CD14-positive monocyte (primary cell): ENCODE measurements at regions not wholly inside any gene's neighbourhood (a gene's known extent, or its start where the extent isn't known, plus 50 kb on each side); places are given as distances from the start of the nearest gene placed in this dataset.
A peak's percentile ranks its signal among the peaks of the same experiment; 100 is the strongest.

Source experiments
- DNase-seq, 3 donors: peaks; one replicate each; pipeline ENCODE4 v3.0.0-alpha.2; 2011 to 2022
- H2AFZ ChIP-seq: 2 replicates; pipeline ENCODE4 v1.6.0; 2012; ENCODE audit warnings: mild to moderate bottlenecking, low read depth, low read length, inconsistent platforms; ENCODE audit not compliant: insufficient read depth, poor library complexity, severe bottlenecking
- H3K27ac ChIP-seq, 2 donors: 1 replicate in 1 of 2; 2 replicates in 1 of 2; pipeline ENCODE4 v1.5.1; 2012 to 2013; ENCODE audit warnings: low read length in 2 of 2, control low read depth in 1 of 2, inconsistent platforms in 1 of 2, low read depth in 1 of 2, mild to moderate bottlenecking in 1 of 2
- H3K27me3 ChIP-seq, 2 donors: one replicate each; pipeline versions ENCODE4 v1.6.0 to v1.6.1; 2011 to 2013; ENCODE audit warnings: low read length in 2 of 2; ENCODE audit not compliant: control insufficient read depth in 2 of 2, insufficient read depth in 2 of 2
- H3K36me3 ChIP-seq, 2 donors: replicated peaks in 1 of 2; 1 replicate in 1 of 2; 2 replicates in 1 of 2; pipeline versions ENCODE4 v1.5.1 to v1.6.1; 2012 to 2013; ENCODE audit warnings: low read length in 2 of 2, control low read depth in 1 of 2, inconsistent platforms in 1 of 2, mild to moderate bottlenecking in 1 of 2; ENCODE audit not compliant: insufficient read depth in 2 of 2, control insufficient read depth in 1 of 2
- H3K4me1 ChIP-seq, 2 donors: 1 replicate in 1 of 2; 2 replicates in 1 of 2; pipeline versions ENCODE4 v1.5.1 to v1.6.1; 2012 to 2013; ENCODE audit warnings: low read length in 2 of 2, control low read depth in 1 of 2, inconsistent platforms in 1 of 2, mild to moderate bottlenecking in 1 of 2, moderate library complexity in 1 of 2; ENCODE audit not compliant: insufficient read depth in 2 of 2, control insufficient read depth in 1 of 2
- H3K4me2 ChIP-seq: replicated peaks from 2 replicates; pipeline ENCODE3; 2012; ENCODE audit warnings: low read length, moderate library complexity, mild to moderate bottlenecking; ENCODE audit not compliant: poor library complexity, severe bottlenecking; ENCODE audit errors: extremely low read depth
- H3K4me3 ChIP-seq, 3 experiments: fragments of 200-600 bp in 1 of 3; sonication (generic) in 1 of 3; replicated peaks in 1 of 3; 1 replicate in 2 of 3; 2 replicates in 1 of 3; pipeline ENCODE4 v1.5.1; 2011 to 2013; ENCODE audit warnings: low read length in 3 of 3, mild to moderate bottlenecking in 3 of 3, control low read depth in 2 of 3, low read depth in 2 of 3, inconsistent platforms in 1 of 3, moderate library complexity in 1 of 3
- H3K79me2 ChIP-seq: 2 replicates; pipeline ENCODE4 v1.6.0; 2012; ENCODE audit warnings: mild to moderate bottlenecking, control low read depth, inconsistent platforms, low read length, moderate library complexity; ENCODE audit not compliant: insufficient read depth
- H3K9ac ChIP-seq: 2 replicates; pipeline ENCODE4 v1.6.0; 2017; ENCODE audit warnings: low read length, mild to moderate bottlenecking; ENCODE audit not compliant: insufficient read depth, poor library complexity, severe bottlenecking
- H3K9me3 ChIP-seq, 2 donors: replicated peaks in 1 of 2; 1 replicate in 1 of 2; 2 replicates in 1 of 2; pipeline versions ENCODE4 v1.5.1 to v1.6.1; 2012 to 2013; ENCODE audit warnings: low read length in 2 of 2, control low read depth in 1 of 2; ENCODE audit not compliant: control insufficient read depth in 1 of 2, insufficient read depth in 1 of 2
- H4K20me1 ChIP-seq: 2 replicates; pipeline ENCODE4 v1.6.0; 2012; ENCODE audit warnings: mild to moderate bottlenecking, low read length, control low read depth, moderate library complexity; ENCODE audit not compliant: insufficient read depth
- H3K27ac Mint-ChIP-seq, 7 donors: one replicate each; pipeline ENCODE4 v1.8.0; 2020; ENCODE audit warnings: mild to moderate bottlenecking in 7 of 7, mixed read lengths in 7 of 7, moderate library complexity in 6 of 7, inconsistent platforms in 2 of 7
- H3K27me3 Mint-ChIP-seq, 3 donors: one replicate each; pipeline ENCODE4 v1.8.0; 2021 to 2022; ENCODE audit warnings: low read depth in 3 of 3, mild to moderate bottlenecking in 3 of 3, mixed read lengths in 3 of 3, moderate library complexity in 3 of 3, inconsistent platforms in 1 of 3
- H3K36me3 Mint-ChIP-seq, 2 donors: one replicate each; pipeline ENCODE4 v1.8.0; 2020; ENCODE audit warnings: mixed read lengths in 2 of 2, inconsistent platforms in 1 of 2, mild to moderate bottlenecking in 1 of 2
- H3K4me1 Mint-ChIP-seq: one replicate; pipeline ENCODE4 v1.8.0; 2020; ENCODE audit warnings: mild to moderate bottlenecking, mixed read lengths
- H3K4me3 Mint-ChIP-seq, 2 donors: one replicate each; pipeline ENCODE4 v1.8.0; 2020; ENCODE audit warnings: mild to moderate bottlenecking in 2 of 2, mixed read lengths in 2 of 2, moderate library complexity in 1 of 2
- H3K9me3 Mint-ChIP-seq, 7 donors: one replicate each; pipeline ENCODE4 v1.8.0; 2020 to 2022; ENCODE audit warnings: mixed read lengths in 7 of 7, mild to moderate bottlenecking in 6 of 7, moderate library complexity in 6 of 7, inconsistent platforms in 2 of 7
- WGBS: methylation state at CpG from one replicate; pipeline ENCODE4 v1.1.5; 2013; ENCODE audit warnings: missing lambda C conversion rate; ENCODE audit not compliant: insufficient coverage; 5-methylcytosine and 5-hydroxymethylcytosine counted together
- intact Hi-C, 2 donors: fragments of 100-400 bp; cut with micrococcal nuclease; formaldehyde crosslinking; loops; one replicate each; pipeline versions ENCODE4 v1.15.0 to v1.15.1; 2023
- TF ChIP-seq, protein P1 (sequence below): fragments of 200-600 bp; IDR thresholded peaks from one replicate; pipeline ENCODE4 v1.8.0; 2022; ENCODE audit warnings: antibody characterized with exemption, mild to moderate bottlenecking

DNA sequence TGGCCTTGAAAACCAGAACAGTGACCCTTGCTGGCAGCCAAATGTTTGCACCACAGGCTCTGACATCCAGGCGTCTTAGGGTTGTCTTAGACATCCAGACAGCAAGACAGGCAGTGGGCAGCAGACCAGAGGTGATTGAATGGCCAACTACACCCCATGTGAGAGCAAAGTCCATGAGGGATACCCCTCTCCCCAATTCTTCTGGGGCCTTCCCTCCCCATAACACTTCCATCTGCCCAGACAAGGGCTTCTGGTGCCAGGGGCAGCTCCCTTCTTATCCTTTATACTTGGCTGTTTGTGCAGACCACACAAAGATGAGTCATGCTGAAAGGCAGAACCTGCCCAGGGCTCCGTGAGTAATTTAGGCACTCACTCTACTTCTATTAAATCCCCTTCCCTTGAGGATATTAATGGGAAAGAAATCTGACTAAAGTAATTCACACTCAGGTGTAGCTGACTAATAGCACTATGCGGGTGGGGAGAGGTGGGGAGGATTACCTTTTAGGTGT lies 257.9 kb downstream of the UACA start:
- no peaks in the 10 kb centered on the region for H3K36me3 ChIP-seq
- peaks cover 71 to 75% of the 10 kb centered on the region in 2 donors for H3K4me1 ChIP-seq
- intact Hi-C loops = loop anchor here (5.0 to 10.0 kb wide), 6 partner anchors 43 to 788 kb away; partner anchors contain the start of gene TLE3 (in 2 of the 2)
- Mint-ChIP-seq H3K27me3 (peaks cover 3 to 19% (median 12%) of the 10 kb centered on the region in 3 donors), H3K9me3 (peaks cover 3 to 18% (median 12%) of the 10 kb centered on the region in 7 donors), H3K4me3 (peak overlapping the region; percentile 21 to 48), H3K27ac (peak overlapping the region; percentile 62 to 96 (median 92)), H3K4me1 (peaks cover 79% of the 10 kb centered on the region), H3K36me3 (peaks cover 16 to 17% of the 10 kb centered on the region in 2 donors)
- DNase-seq = peak; percentile 76 to 89 (median 85)
- H3K4me3 ChIP-seq = peak overlapping the region in 1 of 3 experiments; percentile 47
- no peaks in the 10 kb centered on the region for H3K79me2 ChIP-seq
- peak overlapping the region; percentile 55 for H3K9ac ChIP-seq
- peaks cover 0 to under 1% of the 10 kb centered on the region in 2 donors for H3K27me3 ChIP-seq
- peak overlapping the region; percentile 50 to 73 for H3K27ac ChIP-seq
- peaks cover 7 to 9% of the 10 kb centered on the region in 2 donors for H3K9me3 ChIP-seq
- peak overlapping the region; percentile 55 for H3K4me2 ChIP-seq
- TF ChIP-seq, protein P1, sequence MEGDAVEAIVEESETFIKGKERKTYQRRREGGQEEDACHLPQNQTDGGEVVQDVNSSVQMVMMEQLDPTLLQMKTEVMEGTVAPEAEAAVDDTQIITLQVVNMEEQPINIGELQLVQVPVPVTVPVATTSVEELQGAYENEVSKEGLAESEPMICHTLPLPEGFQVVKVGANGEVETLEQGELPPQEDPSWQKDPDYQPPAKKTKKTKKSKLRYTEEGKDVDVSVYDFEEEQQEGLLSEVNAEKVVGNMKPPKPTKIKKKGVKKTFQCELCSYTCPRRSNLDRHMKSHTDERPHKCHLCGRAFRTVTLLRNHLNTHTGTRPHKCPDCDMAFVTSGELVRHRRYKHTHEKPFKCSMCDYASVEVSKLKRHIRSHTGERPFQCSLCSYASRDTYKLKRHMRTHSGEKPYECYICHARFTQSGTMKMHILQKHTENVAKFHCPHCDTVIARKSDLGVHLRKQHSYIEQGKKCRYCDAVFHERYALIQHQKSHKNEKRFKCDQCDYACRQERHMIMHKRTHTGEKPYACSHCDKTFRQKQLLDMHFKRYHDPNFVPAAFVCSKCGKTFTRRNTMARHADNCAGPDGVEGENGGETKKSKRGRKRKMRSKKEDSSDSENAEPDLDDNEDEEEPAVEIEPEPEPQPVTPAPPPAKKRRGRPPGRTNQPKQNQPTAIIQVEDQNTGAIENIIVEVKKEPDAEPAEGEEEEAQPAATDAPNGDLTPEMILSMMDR = no peak
- 42% methylated on average over 2 of the region's 3 CpGs for WGBS
- H4K20me1 ChIP-seq = no peaks in the 10 kb centered on the region
- no peak overlapping the region for H2AFZ ChIP-seq

DNA sequence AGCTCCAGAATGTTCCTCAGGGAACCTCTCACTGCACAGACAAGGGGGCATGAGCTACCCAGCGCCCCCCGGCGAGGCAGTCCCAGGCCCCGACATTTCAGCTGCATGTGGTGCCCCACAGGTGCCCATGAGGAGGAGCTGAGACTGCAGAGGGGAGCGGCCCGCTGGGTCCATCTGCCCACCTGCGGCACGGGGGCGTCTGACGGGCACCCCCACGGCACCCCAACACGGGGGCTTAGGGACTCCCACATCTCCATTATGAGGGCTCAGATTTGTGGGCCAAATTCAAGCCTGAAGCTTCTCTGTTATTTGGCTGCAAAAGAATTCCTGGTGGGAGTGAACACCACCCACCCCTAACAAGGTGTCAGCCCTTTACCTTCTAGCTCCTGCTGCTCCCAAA lies 258.4 kb downstream of the UACA start:
- H3K36me3 ChIP-seq = no peaks in the 10 kb centered on the region
- H3K4me3 ChIP-seq = peak overlapping the region in 1 of 3 experiments; percentile 47
- peaks cover 12 to 14% of the 10 kb centered on the region in 2 donors for H3K36me3 Mint-ChIP-seq
- peaks cover 70 to 72% of the 10 kb centered on the region in 2 donors for H3K4me1 ChIP-seq
- peak overlapping the region; percentile 55 for H3K4me2 ChIP-seq
- intact Hi-C loops = loop anchor here (5.0 to 10.0 kb wide), 6 partner anchors 43 to 788 kb away; partner anchors contain the start of gene TLE3 (in 2 of the 2)
- H3K79me2 ChIP-seq = no peaks in the 10 kb centered on the region
- peak overlapping the region; percentile 55 for H3K9ac ChIP-seq
- DNase-seq = no peak
- H3K27ac ChIP-seq = peak overlapping the region; percentile 50 to 73
- H3K27me3 Mint-ChIP-seq = peaks cover 3 to 19% (median 14%) of the 10 kb centered on the region in 3 donors
- peak overlapping the region; percentile 48 to 74 for H3K4me3 Mint-ChIP-seq
- peaks cover 2 to 5% of the 10 kb centered on the region in 2 donors for H3K9me3 ChIP-seq
- H3K9me3 Mint-ChIP-seq = peaks cover 0 to 14% (median 7%) of the 10 kb centered on the region in 7 donors
- H2AFZ ChIP-seq = no peak overlapping the region
- H3K4me1 Mint-ChIP-seq = peaks cover 78% of the 10 kb centered on the region
- H4K20me1 ChIP-seq = no peaks in the 10 kb centered on the region
- H3K27ac Mint-ChIP-seq = peak overlapping the region; percentile 87 to 96 (median 93)
- 51% methylated on average over 9 of the region's 12 CpGs for WGBS
- H3K27me3 ChIP-seq = peaks cover 0 to 2% of the 10 kb centered on the region in 2 donors
- TF ChIP-seq, protein P1 = no peak
